ENCODE measurements at regions not wholly inside any gene's neighbourhood (a gene's known extent, or its start where the extent isn't known, plus 50 kb on each side); places are given as distances from the start of the nearest gene placed in this dataset.

GRCh38 chr16:77069929-77070328, 121.1 kb upstream of the MON1B start:
- ATAC-seq: no peak
- Histone ChIP-seq H3K4me1 (ENCODE audit: control insufficient read depth, insufficient read depth, low read length) (no peaks in the 10 kb centered on the region), H3K27ac (ENCODE audit: low read length) (no peak overlapping the region), H3K36me3 (ENCODE audit: control insufficient read depth, insufficient read depth, low read length) (no peaks in the 10 kb centered on the region), H3K4me3 (ENCODE audit: low read depth in 2 of 2, low read length in 2 of 2) (no peak overlapping the region), H3K9me3 (ENCODE audit: control insufficient read depth, insufficient read depth, low read depth, low read length) (no peaks in the 10 kb centered on the region), H3K27me3 (ENCODE audit: control insufficient read depth, insufficient read depth, low read length) (no peaks in the 10 kb centered on the region)
- POLR2A ChIA-PET: no interaction called here
- intact Hi-C loops (cut with micrococcal nuclease; ENCODE audit: unreplicated experiment): no loop called here
- in situ Hi-C loops (cut with HindIII; ENCODE audit: low pct_unique_long_range_greater_than_20kb, low sequenced_read_pairs): no loop called here
- TF ChIP-seq TCF7L2 (IDR thresholded peaks at IDR 0.05; ENCODE audit: low read depth, low read length) (no peak), SIN3A (IDR thresholded peaks at IDR 0.05; ENCODE audit: borderline replicate concordance, insufficient read depth, low read depth, low read length) (no peak), POLR2AphosphoS5 (IDR thresholded peaks at IDR 0.05; ENCODE audit: low read depth, low read length) (no peak)
- TF ChIP-seq, protein P1, sequence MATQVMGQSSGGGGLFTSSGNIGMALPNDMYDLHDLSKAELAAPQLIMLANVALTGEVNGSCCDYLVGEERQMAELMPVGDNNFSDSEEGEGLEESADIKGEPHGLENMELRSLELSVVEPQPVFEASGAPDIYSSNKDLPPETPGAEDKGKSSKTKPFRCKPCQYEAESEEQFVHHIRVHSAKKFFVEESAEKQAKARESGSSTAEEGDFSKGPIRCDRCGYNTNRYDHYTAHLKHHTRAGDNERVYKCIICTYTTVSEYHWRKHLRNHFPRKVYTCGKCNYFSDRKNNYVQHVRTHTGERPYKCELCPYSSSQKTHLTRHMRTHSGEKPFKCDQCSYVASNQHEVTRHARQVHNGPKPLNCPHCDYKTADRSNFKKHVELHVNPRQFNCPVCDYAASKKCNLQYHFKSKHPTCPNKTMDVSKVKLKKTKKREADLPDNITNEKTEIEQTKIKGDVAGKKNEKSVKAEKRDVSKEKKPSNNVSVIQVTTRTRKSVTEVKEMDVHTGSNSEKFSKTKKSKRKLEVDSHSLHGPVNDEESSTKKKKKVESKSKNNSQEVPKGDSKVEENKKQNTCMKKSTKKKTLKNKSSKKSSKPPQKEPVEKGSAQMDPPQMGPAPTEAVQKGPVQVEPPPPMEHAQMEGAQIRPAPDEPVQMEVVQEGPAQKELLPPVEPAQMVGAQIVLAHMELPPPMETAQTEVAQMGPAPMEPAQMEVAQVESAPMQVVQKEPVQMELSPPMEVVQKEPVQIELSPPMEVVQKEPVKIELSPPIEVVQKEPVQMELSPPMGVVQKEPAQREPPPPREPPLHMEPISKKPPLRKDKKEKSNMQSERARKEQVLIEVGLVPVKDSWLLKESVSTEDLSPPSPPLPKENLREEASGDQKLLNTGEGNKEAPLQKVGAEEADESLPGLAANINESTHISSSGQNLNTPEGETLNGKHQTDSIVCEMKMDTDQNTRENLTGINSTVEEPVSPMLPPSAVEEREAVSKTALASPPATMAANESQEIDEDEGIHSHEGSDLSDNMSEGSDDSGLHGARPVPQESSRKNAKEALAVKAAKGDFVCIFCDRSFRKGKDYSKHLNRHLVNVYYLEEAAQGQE (IDR thresholded peaks at IDR 0.05; ENCODE audit: insufficient read depth in 1 of 2, low read depth in 2 of 2, low read length in 1 of 2): no peak
- TF ChIP-seq, protein P2, sequence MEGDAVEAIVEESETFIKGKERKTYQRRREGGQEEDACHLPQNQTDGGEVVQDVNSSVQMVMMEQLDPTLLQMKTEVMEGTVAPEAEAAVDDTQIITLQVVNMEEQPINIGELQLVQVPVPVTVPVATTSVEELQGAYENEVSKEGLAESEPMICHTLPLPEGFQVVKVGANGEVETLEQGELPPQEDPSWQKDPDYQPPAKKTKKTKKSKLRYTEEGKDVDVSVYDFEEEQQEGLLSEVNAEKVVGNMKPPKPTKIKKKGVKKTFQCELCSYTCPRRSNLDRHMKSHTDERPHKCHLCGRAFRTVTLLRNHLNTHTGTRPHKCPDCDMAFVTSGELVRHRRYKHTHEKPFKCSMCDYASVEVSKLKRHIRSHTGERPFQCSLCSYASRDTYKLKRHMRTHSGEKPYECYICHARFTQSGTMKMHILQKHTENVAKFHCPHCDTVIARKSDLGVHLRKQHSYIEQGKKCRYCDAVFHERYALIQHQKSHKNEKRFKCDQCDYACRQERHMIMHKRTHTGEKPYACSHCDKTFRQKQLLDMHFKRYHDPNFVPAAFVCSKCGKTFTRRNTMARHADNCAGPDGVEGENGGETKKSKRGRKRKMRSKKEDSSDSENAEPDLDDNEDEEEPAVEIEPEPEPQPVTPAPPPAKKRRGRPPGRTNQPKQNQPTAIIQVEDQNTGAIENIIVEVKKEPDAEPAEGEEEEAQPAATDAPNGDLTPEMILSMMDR (IDR thresholded peaks at IDR 0.05): no peak
- CTCF ChIA-PET: no interaction called here
- no peak for DNase-seq (ENCODE audit: low read depth, low spot score)
- no TSS peak for BruUV-seq (replicated peaks)

GRCh38 chr16:77070683-77071082, 120.3 kb upstream of the MON1B start:
- ChIA-PET POLR2A (no interaction called here), CTCF (no interaction called here)
- in situ Hi-C loops (cut with HindIII; ENCODE audit: low pct_unique_long_range_greater_than_20kb, low sequenced_read_pairs): no loop called here

More at GRCh38 chr16:77070683-77071082, 120.3 kb upstream of the MON1B start:
- Histone ChIP-seq H3K4me3 (ENCODE audit: low read depth in 2 of 2, low read length in 2 of 2) (no peak overlapping the region), H3K36me3 (ENCODE audit: control insufficient read depth, insufficient read depth, low read length) (no peaks in the 10 kb centered on the region), H3K27ac (ENCODE audit: low read length) (no peak overlapping the region), H3K27me3 (ENCODE audit: control insufficient read depth, insufficient read depth, low read length) (no peaks in the 10 kb centered on the region), H3K9me3 (ENCODE audit: control insufficient read depth, insufficient read depth, low read depth, low read length) (no peaks in the 10 kb centered on the region), H3K4me1 (ENCODE audit: control insufficient read depth, insufficient read depth, low read length) (no peaks in the 10 kb centered on the region)
- no peak for ATAC-seq
- intact Hi-C loops (cut with micrococcal nuclease; ENCODE audit: unreplicated experiment): no loop called here
- DNase-seq (ENCODE audit: low read depth, low spot score): no peak
- TF ChIP-seq, protein P1 (IDR thresholded peaks at IDR 0.05; ENCODE audit: insufficient read depth in 1 of 2, low read depth in 2 of 2, low read length in 1 of 2): no peak
- TF ChIP-seq TCF7L2 (IDR thresholded peaks at IDR 0.05; ENCODE audit: low read depth, low read length) (no peak), SIN3A (IDR thresholded peaks at IDR 0.05; ENCODE audit: borderline replicate concordance, insufficient read depth, low read depth, low read length) (no peak), POLR2AphosphoS5 (IDR thresholded peaks at IDR 0.05; ENCODE audit: low read depth, low read length) (no peak)
- TF ChIP-seq, protein P2 (IDR thresholded peaks at IDR 0.05): no peak
- no TSS peak for BruUV-seq (replicated peaks)
